GM12872 (cell line): ENCODE measurements at regions not wholly inside any gene's neighbourhood (a gene's known extent, or its start where the extent isn't known, plus 50 kb on each side); places are given as distances from the start of the nearest gene placed in this dataset.

ENCODE experiments used
- TF ChIP-seq, protein P1 (sequence below): IDR thresholded peaks from 3 replicates; pipeline ENCODE4 v1.5.1; 2011; ENCODE audit warnings: low read depth, mild to moderate bottlenecking, low read length, moderate library complexity; ENCODE audit not compliant: insufficient read depth

DNA sequence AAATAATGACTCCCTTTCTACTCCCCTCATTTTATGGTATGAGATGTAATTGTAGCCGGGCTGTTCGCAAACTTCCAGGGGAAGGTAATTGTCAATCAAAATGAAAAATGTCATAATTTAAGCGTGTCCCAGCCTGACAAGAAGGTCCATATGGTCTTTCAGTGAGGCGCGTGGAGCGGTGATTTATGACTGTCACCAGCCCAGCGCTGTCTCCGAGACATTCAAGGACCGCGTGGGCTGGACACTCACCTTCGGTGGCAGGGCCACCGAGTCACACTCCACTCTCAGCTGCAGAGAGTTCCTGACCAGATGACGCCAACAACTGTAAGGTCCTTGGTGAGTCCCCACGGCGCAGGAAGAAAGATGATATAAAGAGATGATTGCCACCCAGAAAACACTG is 157.7 kb upstream of the TNRC6C start:
- TF ChIP-seq, protein P1, sequence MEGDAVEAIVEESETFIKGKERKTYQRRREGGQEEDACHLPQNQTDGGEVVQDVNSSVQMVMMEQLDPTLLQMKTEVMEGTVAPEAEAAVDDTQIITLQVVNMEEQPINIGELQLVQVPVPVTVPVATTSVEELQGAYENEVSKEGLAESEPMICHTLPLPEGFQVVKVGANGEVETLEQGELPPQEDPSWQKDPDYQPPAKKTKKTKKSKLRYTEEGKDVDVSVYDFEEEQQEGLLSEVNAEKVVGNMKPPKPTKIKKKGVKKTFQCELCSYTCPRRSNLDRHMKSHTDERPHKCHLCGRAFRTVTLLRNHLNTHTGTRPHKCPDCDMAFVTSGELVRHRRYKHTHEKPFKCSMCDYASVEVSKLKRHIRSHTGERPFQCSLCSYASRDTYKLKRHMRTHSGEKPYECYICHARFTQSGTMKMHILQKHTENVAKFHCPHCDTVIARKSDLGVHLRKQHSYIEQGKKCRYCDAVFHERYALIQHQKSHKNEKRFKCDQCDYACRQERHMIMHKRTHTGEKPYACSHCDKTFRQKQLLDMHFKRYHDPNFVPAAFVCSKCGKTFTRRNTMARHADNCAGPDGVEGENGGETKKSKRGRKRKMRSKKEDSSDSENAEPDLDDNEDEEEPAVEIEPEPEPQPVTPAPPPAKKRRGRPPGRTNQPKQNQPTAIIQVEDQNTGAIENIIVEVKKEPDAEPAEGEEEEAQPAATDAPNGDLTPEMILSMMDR: no peak

- TF ChIP-seq, protein P1: no peak
Observed at GRCh38 chr17:77801545-77802332, 156.8 kb upstream of the TNRC6C start.

- TF ChIP-seq, protein P1: no peak
Observed at GRCh38 chr17:77802333-77802615, 156.2 kb upstream of the TNRC6C start.

GRCh38 chr17:77802811-77803220 is 155.7 kb upstream of the TNRC6C start:
- TF ChIP-seq, protein P1: no peak

GRCh38 chr17:77803726-77804125 is 154.8 kb upstream of the TNRC6C start:
- TF ChIP-seq, protein P1: no peak

- TF ChIP-seq, protein P1: no peak
Observed at GRCh38 chr17:77804796-77805426, 153.6 kb upstream of the TNRC6C start.

- TF ChIP-seq, protein P1: no peak
Observed at GRCh38 chr17:77807051-77807745, 151.3 kb upstream of the TNRC6C start.
